ENCODE measurements at regions not wholly inside any gene's neighbourhood (a gene's known extent, or its start where the extent isn't known, plus 50 kb on each side); places are given as distances from the start of the nearest gene placed in this dataset.

DNA sequence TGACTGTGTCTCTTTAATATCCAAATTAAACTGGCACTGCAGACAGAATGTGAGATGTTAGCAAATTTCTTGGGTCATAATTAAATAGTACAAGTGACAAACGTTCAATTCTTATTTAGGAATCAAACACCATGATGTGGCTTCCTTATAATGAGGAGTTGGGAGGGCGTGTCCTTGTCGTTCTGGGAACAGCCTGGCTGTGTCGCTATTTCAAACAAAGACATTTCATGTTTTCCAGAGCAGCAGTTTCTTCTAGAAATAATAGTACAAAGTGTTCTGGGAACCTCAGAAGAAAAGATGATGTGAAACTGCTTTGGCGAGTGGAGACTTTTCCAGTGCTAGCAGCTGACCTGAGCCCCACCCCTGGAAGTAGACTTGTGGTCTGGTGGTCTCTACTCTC lies 301.7 kb upstream of the N4BP1 start:
- no peaks in the 10 kb centered on the region for H3K27me3 ChIP-seq
- TF ChIP-seq, protein P1, sequence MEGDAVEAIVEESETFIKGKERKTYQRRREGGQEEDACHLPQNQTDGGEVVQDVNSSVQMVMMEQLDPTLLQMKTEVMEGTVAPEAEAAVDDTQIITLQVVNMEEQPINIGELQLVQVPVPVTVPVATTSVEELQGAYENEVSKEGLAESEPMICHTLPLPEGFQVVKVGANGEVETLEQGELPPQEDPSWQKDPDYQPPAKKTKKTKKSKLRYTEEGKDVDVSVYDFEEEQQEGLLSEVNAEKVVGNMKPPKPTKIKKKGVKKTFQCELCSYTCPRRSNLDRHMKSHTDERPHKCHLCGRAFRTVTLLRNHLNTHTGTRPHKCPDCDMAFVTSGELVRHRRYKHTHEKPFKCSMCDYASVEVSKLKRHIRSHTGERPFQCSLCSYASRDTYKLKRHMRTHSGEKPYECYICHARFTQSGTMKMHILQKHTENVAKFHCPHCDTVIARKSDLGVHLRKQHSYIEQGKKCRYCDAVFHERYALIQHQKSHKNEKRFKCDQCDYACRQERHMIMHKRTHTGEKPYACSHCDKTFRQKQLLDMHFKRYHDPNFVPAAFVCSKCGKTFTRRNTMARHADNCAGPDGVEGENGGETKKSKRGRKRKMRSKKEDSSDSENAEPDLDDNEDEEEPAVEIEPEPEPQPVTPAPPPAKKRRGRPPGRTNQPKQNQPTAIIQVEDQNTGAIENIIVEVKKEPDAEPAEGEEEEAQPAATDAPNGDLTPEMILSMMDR (IDR thresholded peaks at IDR 0.05), result no peak
- TF ChIP-seq POLR2A (IDR thresholded peaks at IDR 0.05) (no peak), POLR2AphosphoS5 (IDR thresholded peaks at IDR 0.05) (no peak), EP300 (IDR thresholded peaks at IDR 0.05; ENCODE audit: low read depth) (no peak)
- no peaks in the 10 kb centered on the region for H3K9me3 ChIP-seq
- in situ Hi-C loops (cut with MboI; ENCODE audit: low pct_ligation_motif_present in 1 of 4, low pct_unique_long_range_greater_than_20kb in 1 of 4, low sequenced_read_pairs in 3 of 4) (no loop called here), intact Hi-C loops (cut with DNase I; ENCODE audit: low total_unique reads) (no loop called here)
- 20 to 26% methylated on average over 5 of the region's 5 CpGs for WGBS, 2 donors (ENCODE audit: low coverage in 1 of 2)
- DNase-seq, result no peak
- no peak overlapping the region for H3K4me3 ChIP-seq
- no peak overlapping the region for H3K27ac ChIP-seq
- H3K36me3 ChIP-seq, result no peaks in the 10 kb centered on the region
- no peaks in the 10 kb centered on the region for H3K4me1 ChIP-seq

DNA sequence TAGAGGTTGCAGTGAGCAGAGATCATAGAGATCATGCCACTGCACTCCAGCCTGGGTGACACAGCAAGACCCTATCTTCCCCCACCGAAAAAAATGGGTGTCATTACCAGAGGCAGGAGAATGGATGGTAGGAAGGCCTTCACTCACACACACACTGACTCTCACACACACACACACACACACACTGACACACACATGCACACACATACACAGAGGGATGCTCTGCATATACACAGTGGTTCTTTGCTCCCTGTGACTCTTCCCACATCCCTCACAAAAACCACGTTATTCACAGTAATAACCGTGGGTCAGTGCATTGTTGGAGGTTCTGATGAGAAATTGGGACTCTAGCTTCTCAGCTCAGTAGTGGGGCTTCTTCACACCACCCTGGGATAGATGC lies 300.2 kb upstream of the N4BP1 start:
- in situ Hi-C loops (cut with MboI; ENCODE audit: low pct_ligation_motif_present in 1 of 4, low pct_unique_long_range_greater_than_20kb in 1 of 4, low sequenced_read_pairs in 3 of 4), result no loop called here
- 76 to 80% methylated on average over 1 to 3 of the region's 3 CpGs for WGBS, 2 donors (ENCODE audit: low coverage in 1 of 2)
- no peak overlapping the region for H3K4me3 ChIP-seq
- H3K9me3 ChIP-seq, result no peaks in the 10 kb centered on the region
- no peaks in the 10 kb centered on the region for H3K36me3 ChIP-seq
- intact Hi-C loops (cut with DNase I; ENCODE audit: low total_unique reads), result no loop called here
- H3K27ac ChIP-seq, result no peak overlapping the region
- no peak for DNase-seq
- no peaks in the 10 kb centered on the region for H3K4me1 ChIP-seq
- H3K27me3 ChIP-seq, result no peaks in the 10 kb centered on the region
- TF ChIP-seq EP300 (IDR thresholded peaks at IDR 0.05; ENCODE audit: low read depth) (no peak), POLR2AphosphoS5 (IDR thresholded peaks at IDR 0.05) (no peak), POLR2A (IDR thresholded peaks at IDR 0.05) (no peak)
- TF ChIP-seq, protein P1 (IDR thresholded peaks at IDR 0.05), result no peak

- Histone ChIP-seq H3K4me1 (no peaks in the 10 kb centered on the region), H3K27me3 (no peaks in the 10 kb centered on the region), H3K9me3 (no peaks in the 10 kb centered on the region), H3K4me3 (no peak overlapping the region), H3K36me3 (no peaks in the 10 kb centered on the region), H3K27ac (no peak overlapping the region)
- in situ Hi-C loops (cut with MboI; ENCODE audit: low pct_ligation_motif_present in 1 of 4, low pct_unique_long_range_greater_than_20kb in 1 of 4, low sequenced_read_pairs in 3 of 4) (no loop called here), intact Hi-C loops (cut with DNase I; ENCODE audit: low total_unique reads) (no loop called here)
- no peak for DNase-seq
- no peak for TF ChIP-seq POLR2AphosphoS5 (IDR thresholded peaks at IDR 0.05)
- TF ChIP-seq EP300 (IDR thresholded peaks at IDR 0.05; ENCODE audit: low read depth), result no peak
- WGBS, 2 donors (ENCODE audit: low coverage in 1 of 2), result 50 to 89% methylated on average over 1 to 5 of the region's 5 CpGs
Measured at GRCh38 chr16:48909231-48909630, 299.3 kb upstream of the N4BP1 start.

DNA sequence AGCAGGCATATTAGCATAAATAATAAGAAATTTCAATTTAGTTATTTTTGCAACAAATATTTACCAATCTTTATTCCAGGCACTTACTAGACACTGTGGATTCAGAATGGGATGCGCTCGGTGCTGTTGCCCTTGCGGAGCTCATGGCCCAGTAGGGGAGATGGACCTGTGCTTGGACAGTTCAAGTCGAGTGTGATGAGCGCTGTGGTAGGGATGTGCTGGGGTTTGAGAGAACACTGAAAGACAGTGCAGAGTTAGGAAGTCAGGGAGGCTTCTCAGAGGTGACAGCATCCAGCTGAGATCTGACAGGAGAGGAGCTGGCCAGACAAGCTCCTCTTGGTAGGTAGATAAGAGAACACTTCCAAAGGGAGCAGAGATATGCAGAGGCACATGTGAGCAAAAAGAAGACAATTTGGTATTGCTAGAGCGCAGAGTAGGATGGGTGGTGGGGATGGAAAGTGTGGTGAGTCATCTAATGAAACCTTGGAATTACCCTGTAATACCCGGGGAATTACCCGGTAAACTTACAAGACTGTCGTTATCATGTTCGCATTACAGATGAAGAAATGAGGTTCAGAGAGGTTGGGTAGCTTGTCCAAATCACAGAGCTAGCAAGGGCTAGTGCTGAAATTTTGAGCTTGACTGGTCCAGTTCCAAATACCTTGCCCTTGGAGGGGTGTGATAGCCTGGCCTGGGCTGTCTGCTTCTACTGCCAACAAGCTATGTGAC lies 298.1 kb upstream of the N4BP1 start:
- Histone ChIP-seq H3K4me1 (no peaks in the 10 kb centered on the region), H3K9me3 (no peaks in the 10 kb centered on the region), H3K27me3 (no peaks in the 10 kb centered on the region), H3K4me3 (no peak overlapping the region), H3K27ac (no peak overlapping the region), H3K36me3 (no peaks in the 10 kb centered on the region)
- in situ Hi-C loops (cut with MboI; ENCODE audit: low pct_ligation_motif_present in 1 of 4, low pct_unique_long_range_greater_than_20kb in 1 of 4, low sequenced_read_pairs in 3 of 4), result no loop called here
- no peak for TF ChIP-seq EP300 (IDR thresholded peaks at IDR 0.05; ENCODE audit: low read depth)
- no peak for TF ChIP-seq POLR2AphosphoS5 (IDR thresholded peaks at IDR 0.05)
- TF ChIP-seq, protein P1 (IDR thresholded peaks at IDR 0.05), result no peak
- no peak for TF ChIP-seq POLR2A (IDR thresholded peaks at IDR 0.05)
- DNase-seq, result no peak
- intact Hi-C loops (cut with DNase I; ENCODE audit: low total_unique reads), result no loop called here
- WGBS, 2 donors (ENCODE audit: low coverage in 1 of 2), result 62 to 80% methylated on average over 1 to 10 of the region's 10 CpGs
